D341Med (cell line): ENCODE measurements at regions not wholly inside any gene's neighbourhood (a gene's known extent, or its start where the extent isn't known, plus 50 kb on each side); places are given as distances from the start of the nearest gene placed in this dataset.
A peak's percentile ranks its signal among the peaks of the same experiment; 100 is the strongest.
"Not testable (repeated sequence)": the region's sequence is repeated elsewhere in the genome, so short reads cannot be mapped to it uniquely, and the experiment has no call there.

Source experiments
- DNase-seq: peaks from one replicate; pipeline ENCODE4 v3.0.0; 2012; ENCODE audit warnings: low spot score

GRCh38 chr17:56690441-56691291 lies 97.2 kb downstream of the NOG start:
- DNase-seq, result no peak

- DNase-seq, result no peak
Observed at GRCh38 chr17:56694825-56695224, 101.3 kb downstream of the NOG start.

DNA sequence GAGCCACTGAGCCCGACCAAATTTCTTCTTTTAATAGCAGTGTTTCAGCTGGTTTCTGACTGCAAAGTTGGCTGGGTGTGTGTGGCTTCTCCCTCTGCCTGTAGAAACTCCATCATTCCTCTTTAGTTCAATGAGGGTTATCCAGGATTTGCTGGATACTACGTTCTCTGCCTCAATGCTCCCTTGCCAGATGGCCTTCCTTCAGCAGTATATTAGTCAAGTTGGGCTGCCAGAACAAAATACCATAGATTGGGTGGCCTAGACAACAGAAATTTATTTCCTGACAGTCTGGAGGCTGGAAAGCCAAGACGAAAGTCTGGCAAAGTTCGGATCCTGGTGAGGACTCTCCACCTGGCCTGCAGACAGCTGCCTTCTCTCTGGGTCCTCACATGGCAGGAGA lies 103.7 kb downstream of the NOG start:
- no peak for DNase-seq

DNA sequence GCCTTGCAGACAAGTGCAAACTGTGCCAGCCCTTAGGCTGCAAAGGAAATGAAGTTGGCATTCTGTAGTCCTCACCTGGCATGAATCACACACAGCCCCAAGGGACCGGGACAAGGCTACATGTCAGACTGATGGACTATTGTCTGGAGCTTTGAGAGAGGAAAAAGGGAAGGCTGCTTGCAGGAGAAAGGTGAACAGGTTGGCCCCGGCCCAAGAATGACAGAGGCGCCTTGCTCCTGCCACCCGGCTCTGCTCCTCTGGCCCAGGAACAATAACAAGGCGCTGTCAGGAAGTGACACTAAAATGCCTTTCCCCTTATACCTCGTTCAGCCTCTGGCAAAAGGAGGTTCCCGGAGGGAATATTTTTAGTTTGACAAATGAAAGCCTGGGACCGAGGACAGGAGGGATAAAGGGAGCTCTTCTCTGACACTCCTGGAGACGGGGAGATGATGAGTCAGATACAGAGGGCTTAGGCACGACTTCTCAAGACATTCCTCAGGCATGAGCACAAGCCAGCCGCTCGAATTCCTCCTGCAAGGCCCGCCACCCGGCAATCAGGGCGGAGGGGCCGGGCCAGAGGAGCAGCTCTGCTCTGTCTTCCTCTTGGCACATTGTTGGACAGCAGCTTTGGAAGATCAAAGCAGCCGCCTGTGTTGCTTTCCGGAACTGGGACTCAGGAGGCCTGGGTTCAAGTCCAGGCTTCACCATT lies 105.8 kb downstream of the NOG start:
- peak; percentile 53 for DNase-seq

DNA sequence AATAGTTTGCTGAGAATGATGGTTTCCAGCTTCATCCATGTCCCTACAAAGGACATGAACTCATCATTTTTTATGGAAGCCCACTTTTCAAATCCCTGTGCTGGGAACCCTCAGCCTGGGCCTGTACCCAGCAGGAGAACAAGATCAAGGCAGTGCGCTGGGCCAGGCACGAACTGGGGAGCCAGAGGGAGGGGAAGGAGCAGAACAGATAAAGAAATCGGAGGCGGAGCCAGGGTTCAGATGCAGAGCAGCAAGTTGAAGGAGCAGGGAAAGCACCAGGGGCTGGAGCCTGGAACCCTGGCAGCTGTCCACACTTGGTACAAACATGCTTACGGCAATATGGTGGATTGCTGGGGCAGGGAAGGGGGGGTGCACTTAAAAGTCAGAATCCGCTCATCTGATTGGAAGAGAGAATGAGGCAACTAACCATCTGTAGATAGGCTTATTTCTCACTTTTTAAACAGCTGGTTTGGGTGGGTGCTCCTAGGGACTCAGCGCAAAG lies 107.5 kb downstream of the NOG start:
- no peak for DNase-seq

DNA sequence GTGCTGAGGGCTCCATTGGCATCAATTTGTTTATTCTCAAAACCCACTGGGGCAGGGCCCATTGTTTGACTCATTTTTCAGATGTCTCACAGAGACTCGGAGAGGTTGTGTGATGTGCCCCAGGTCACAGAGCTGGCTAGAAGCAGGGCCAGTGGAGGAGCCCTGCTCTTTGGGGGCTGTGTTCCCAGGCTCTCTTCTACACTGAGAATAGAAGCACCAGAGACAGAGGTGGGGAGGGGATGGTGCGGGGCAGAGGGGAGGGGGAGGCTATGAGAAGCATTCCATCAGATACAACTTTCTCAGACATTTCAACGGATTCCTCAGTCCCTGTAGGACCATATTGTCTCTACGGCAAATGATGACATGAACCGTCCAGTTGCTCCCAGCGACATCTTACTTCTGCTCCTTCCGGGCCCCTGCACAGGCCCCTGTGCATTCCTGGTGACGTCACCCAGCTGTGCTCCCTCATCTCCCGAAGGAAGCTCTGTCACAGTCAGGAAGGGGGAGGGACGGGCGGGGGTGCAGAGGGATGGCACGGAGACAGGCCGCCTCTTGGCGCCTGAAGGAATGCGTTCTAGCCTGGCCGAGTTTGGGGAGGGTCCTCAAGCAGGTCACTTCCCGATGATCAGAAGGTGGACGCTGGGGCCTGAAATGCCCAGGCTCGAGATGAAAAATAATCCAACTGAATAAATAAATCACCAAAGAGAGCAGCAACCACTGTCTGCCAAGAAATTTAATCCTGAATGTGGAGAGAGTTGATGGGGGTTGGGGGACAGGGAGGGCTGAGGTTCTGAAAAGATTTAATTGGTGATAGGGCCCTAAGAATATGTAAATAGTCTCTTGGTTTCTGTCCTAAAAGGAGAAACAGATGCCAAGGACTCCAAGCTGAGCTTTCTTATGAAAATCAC lies 114.1 kb downstream of the NOG start:
- no peak for DNase-seq

- DNase-seq, result no peak
Observed at GRCh38 chr17:56708220-56708558, 114.7 kb downstream of the NOG start.

- DNase-seq, result no peak
Observed at GRCh38 chr17:56708670-56709410, 115.3 kb downstream of the NOG start.

- DNase-seq, result no peak
Observed at GRCh38 chr17:56710986-56711385, 117.5 kb downstream of the NOG start.

DNA sequence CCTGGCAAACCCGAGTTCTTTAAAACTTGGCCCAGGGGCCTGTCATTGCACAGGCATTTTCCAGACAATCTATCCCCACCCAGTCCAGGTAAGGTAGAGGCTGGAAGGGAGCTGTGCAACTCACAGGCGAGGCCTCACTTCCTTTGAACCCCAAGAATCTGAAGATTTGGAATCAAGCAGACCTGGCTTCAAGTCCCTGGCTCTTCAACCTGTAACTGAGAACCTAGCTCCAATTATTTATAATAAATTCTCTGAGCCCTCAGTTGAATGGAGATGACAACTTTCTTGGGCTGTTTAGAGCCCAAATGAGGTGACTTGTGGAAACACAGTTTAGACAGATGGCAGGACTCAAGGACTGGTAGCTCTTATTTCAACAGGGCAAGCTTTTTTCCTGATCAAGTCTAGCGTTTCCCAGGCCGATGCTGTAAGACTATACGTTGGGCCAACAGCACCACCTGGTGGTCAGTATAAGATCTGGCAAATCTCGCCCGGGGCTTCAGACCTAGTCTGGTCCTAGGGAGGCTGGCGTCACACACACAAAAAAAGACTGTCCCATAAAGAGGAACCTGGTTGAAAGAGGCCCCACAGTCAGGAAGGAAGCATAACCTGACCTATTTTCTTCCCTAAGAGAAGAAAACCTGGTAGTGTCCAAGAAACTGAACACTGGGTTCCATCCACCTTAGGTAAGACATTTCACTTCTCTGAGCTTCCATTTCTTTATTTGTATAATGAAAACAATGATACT lies 117.9 kb downstream of the C17orf67 start:
- peak; percentile 90 for DNase-seq

DNA sequence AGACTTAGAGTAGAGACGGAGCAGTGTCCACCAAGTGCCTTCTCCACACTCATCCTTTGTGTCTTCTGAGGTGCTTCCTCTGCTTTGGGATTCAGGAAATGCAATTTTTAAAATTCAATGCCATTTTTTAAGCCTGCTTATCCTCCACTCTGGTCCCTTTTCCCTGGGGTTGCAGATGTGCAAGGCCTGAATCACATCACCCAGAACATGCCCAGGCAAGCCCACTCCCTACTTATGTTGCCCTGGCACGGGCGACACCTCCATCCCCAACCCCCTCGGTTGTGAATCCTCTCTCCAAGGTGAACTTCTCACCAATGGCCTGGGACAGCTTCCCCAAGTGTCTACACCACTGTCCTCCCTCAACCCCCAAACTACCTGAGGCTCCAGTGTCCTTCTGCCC lies 116.2 kb downstream of the C17orf67 start:
- DNase-seq, result no peak

DNA sequence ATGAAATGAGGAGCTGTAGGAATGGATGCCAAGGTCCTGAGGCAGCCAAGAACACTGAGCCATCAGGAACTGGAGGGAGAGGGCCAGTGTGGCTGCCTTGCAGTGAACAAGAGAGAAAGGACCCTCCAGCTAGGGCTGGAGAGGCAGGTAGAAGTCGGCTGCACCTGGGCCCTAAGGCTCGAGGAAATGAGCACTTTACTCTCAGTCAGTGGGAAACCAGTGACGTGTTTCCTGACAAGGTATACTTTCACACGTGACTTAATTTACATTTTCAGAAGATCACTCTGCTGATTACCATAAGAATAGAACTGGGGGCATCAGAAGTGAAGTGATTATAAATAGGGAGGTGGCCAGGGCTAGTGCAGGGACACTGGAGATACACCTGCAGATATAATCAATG lies 115.2 kb downstream of the C17orf67 start:
- DNase-seq, result no peak

- no peak for DNase-seq
Observed at GRCh38 chr17:56723421-56723820, 110.3 kb downstream of the C17orf67 start.

DNA sequence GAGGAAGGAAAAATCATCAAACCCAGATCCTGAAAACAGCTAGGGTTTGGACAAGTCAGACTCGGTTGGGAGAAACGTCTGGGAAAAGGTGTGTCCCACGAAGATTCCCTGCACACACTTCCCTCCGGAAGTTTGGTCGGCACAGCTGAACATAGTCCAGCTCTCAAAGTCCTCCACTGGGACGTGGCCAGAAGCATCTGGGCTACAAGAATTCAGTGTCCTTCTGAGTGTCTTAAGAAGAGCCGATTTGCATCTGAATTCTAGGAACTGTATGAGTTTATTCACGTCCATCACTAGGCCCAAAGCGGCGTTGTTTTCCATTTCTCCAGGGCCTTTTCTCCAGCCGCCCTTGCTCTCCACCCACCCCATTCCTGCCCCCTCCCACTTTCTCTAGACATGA lies 109.1 kb downstream of the C17orf67 start:
- no peak for DNase-seq

DNA sequence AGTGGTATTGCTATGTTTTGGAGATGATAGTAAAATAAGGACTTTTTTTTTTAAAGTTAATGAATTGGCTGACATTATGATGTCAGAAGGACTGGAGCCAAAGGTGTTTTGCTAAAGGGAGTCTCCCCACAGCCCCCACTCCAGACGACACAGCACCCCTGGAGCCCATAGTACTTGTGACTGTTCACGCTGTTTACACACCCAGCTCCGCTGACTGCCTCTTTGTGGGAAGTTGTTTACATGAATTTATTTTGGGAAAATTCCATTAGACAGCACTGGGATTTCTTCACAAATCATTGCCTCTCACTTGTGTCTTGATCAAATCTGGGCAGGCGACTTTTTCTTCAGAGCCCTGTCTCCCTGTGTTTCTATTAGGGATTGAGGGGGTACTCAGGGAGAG lies 108.6 kb downstream of the C17orf67 start:
- no peak for DNase-seq

DNA sequence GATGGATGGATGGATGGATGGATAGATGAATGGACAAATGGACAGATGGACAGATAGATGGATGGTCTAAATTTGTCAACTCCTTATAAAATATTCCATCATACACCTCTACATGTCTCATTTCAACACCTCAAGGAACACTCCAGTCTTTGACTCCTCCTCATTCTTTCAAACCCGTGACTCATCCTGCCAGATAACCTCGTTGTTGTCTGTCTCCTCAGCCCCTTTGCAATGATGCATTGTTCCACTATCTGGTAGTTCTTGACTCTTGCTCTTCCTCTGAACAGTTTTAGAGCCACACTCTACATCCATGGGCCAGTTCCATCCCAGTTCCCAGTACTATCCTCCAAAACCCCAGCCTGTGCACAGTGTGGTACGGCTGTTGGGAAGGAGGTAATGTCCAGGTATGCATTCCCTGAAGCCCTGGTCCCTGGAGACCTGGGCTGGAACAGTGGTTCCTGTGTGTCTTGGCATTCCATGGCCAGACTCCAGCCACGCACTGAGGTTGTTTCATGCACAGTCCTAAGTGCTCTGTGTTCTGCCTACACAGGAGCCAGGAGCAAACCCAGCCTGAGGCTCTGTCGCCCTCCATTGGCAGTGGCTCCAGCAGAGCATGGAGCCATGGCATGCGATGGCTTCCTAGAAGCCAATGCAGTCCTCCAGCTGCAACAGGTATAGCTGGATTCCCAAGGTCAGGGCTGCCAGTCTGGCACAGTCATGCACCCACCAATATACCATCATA lies 105.7 kb downstream of the C17orf67 start:
- DNase-seq, result no peak

- DNase-seq, result not testable (repeated sequence)
Observed at GRCh38 chr17:56731096-56731495, 102.6 kb downstream of the C17orf67 start.

DNA sequence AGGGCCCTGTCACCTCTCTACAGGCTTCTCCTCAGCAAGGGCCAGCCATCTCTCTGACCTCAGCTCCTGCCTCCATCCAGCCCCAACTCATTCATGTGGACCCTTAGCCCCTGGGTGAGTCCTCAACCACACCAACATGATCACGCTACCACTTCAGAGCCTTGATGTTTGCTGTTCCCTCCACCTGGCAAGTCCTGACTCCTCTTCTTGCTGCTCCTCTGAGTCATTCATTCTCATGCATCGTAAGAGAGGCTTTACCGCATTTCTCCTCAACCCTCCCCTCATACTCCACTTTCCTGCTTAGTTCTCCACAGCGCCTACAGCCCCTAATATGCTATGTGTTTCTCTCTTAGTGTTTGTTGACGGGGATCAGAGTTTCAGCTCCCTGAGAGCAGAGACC lies 99.9 kb downstream of the C17orf67 start:
- no peak for DNase-seq

- no peak for DNase-seq
Observed at GRCh38 chr17:56735842-56736241, 97.9 kb downstream of the C17orf67 start.
